Chondrocyte (in vitro differentiated cells): ENCODE measurements at regions not wholly inside any gene's neighbourhood (a gene's known extent, or its start where the extent isn't known, plus 50 kb on each side); places are given as distances from the start of the nearest gene placed in this dataset.

Experiments
- DNase-seq: peaks from one replicate; pipeline ENCODE4 v3.0.0; 2021; ENCODE audit warnings: mixed read lengths, low spot score
- H3K27ac Mint-ChIP-seq: one replicate; pipeline ENCODE4 v1.8.0; 2021; ENCODE audit warnings: mild to moderate bottlenecking, moderate library complexity, mixed read lengths; ENCODE audit not compliant: unreplicated experiment
- H3K27me3 Mint-ChIP-seq: 2 replicates; pipeline ENCODE4 v1.8.0; 2021; ENCODE audit warnings: low read depth, mixed read lengths
- H3K36me3 Mint-ChIP-seq: 2 replicates; pipeline ENCODE4 v1.8.0; 2021; ENCODE audit warnings: low read depth, mixed read lengths
- H3K4me1 Mint-ChIP-seq: 2 replicates; pipeline ENCODE4 v1.8.0; 2021; ENCODE audit warnings: low read depth, mild to moderate bottlenecking, mixed read lengths
- H3K4me3 Mint-ChIP-seq: one replicate; pipeline ENCODE4 v1.8.0; 2021; ENCODE audit warnings: mild to moderate bottlenecking, moderate library complexity, mixed read lengths; ENCODE audit not compliant: unreplicated experiment
- H3K9me3 Mint-ChIP-seq: 2 replicates; pipeline ENCODE4 v1.8.0; 2021; ENCODE audit warnings: low read depth, mixed read lengths
- TF ChIP-seq, protein P1 (sequence below): fragments of 200-600 bp; sonication (generic); IDR thresholded peaks from 2 replicates; pipeline ENCODE4 v1.5.0; 2021; ENCODE audit warnings: antibody characterized with exemption, mild to moderate bottlenecking, moderate library complexity

DNA sequence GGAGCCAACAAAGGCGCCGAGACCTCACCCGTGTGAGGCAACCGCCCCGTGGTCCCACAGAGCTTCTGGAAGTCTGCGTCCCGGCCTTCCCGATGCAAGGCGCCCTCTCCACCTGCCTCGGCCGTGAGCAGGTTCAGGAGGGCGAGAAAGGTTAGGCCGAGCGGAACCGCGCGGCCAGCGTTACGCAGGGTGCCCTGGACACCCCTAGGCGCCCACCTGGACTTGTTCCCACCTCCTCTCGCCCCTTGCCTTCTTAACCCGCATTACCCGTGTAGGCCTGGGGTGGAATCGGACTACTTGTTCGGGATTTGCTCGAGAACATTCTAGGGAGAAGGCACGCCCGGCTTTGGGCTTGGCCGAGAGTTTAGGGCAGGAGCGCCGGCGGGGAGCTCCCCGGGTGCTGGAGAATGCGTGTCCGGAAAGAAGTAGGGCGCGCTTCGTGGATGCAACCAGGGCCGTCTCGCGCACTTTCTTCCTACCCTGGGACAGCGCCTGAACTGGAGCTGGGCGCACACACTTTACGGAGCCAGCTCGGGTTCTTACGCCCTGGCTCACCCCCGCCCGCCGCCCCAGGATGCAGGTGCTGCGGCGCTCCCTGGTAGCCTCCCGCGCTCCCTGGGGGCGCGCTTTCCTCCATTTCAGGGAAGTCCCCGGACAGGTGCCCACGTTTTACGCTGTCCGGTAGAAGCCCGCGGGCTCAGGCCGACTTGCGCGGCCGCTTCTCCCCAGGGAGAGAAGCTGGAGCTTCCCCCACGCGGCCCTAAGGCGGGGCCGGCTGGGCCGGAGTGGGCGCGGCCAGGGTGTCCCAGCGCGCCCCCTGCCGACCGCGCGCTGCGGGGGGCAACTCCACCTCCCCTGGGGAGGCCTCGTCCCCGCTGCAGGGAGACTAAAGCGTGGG lies 74.5 kb downstream of the INSIG1 start:
- Mint-ChIP-seq H3K9me3 (no peaks in the 10 kb centered on the region), H3K36me3 (peaks cover 5% of the 10 kb centered on the region), H3K27ac (no peak overlapping the region), H3K4me3 (no peak overlapping the region), H3K4me1 (peaks cover 21% of the 10 kb centered on the region), H3K27me3 (peaks cover 65% of the 10 kb centered on the region)
- DNase-seq = peak; percentile 76
- TF ChIP-seq, protein P1, sequence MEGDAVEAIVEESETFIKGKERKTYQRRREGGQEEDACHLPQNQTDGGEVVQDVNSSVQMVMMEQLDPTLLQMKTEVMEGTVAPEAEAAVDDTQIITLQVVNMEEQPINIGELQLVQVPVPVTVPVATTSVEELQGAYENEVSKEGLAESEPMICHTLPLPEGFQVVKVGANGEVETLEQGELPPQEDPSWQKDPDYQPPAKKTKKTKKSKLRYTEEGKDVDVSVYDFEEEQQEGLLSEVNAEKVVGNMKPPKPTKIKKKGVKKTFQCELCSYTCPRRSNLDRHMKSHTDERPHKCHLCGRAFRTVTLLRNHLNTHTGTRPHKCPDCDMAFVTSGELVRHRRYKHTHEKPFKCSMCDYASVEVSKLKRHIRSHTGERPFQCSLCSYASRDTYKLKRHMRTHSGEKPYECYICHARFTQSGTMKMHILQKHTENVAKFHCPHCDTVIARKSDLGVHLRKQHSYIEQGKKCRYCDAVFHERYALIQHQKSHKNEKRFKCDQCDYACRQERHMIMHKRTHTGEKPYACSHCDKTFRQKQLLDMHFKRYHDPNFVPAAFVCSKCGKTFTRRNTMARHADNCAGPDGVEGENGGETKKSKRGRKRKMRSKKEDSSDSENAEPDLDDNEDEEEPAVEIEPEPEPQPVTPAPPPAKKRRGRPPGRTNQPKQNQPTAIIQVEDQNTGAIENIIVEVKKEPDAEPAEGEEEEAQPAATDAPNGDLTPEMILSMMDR = peak; percentile 65

DNA sequence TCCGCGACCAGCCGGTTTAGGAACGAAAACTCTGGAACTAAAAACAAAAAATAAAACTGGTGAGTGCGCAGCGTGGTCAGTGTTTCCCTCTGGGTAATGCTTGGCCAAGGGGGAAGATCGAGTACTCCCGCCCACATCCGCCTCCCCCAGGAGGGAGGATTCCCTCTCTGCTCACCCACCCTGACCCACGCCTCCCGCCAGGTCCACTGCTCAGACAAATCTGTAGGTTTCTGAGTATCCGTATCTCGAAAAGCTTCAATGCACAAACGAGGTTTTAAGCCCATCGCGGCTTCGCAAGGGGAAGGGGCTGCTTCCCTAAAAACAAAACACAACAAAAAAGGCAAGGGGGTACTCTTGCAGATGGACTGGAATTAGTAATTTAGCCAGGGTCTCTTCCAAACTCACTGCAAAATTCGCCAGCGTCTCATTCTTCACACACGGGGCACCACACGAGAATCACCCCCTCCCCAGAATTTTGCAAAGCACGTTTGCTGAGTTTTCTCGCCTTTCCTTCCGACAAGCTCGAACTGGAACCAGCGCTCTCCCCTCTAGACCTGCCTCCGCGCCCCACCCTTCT lies 75.2 kb downstream of the INSIG1 start:
- TF ChIP-seq, protein P1 = peak; percentile 6
- peak overlapping the region; percentile 22 for H3K27ac Mint-ChIP-seq
- H3K4me3 Mint-ChIP-seq = peak overlapping the region; percentile 55
- H3K36me3 Mint-ChIP-seq = peaks cover 5% of the 10 kb centered on the region
- H3K27me3 Mint-ChIP-seq = peaks cover 71% of the 10 kb centered on the region
- no peaks in the 10 kb centered on the region for H3K9me3 Mint-ChIP-seq
- peaks cover 25% of the 10 kb centered on the region for H3K4me1 Mint-ChIP-seq
- DNase-seq = peak; percentile 56

DNA sequence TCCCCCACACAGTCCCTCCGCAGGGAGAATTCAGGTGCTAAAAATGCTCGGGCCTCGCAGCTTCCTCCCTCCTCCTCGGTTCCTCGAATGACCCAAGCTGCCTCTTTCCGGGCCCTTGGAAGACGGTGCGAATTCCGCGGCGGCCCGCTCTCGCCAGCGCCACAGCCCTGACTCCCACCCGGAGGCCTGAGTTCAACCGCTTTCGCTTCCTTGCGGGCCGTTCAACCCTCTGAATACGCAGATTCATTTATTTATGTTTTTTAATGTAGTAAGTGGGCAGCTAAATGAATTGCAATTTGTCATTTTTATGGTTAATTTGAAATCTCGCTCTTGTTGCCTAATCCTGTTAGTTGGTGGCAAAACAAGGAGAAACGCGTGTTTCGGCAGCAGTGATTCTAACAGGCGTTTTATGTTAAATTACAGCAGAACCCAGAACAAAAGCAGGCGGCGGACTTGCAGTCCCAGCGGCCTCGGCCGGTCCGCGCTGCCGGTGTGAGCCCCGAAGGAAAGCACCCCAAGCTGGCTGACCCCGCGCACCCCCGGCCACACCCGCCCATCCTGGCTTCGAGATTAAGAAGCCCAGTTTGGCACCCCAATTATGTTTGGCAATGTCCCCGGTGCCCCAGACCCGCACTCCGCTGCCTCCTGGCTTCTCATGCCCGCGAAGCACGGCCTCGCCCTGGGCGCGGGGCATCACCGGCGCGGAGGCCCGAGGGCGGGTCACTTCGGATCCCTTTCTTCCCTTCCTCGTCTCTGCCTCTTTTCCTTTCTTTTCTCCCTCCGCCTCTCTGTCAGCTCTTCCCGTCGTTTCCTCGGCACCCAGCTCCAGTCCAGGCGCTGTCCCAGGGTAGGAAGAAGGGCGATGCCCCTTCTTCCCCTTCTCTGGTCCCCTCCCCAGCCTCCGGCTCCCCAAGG lies 75.9 kb downstream of the INSIG1 start:
- peak overlapping the region; percentile 22 for H3K27ac Mint-ChIP-seq
- peaks cover 75% of the 10 kb centered on the region for H3K27me3 Mint-ChIP-seq
- H3K36me3 Mint-ChIP-seq = peaks cover 5% of the 10 kb centered on the region
- TF ChIP-seq, protein P1 = peak; percentile 4
- H3K4me3 Mint-ChIP-seq = peak overlapping the region; percentile 55
- peaks cover 25% of the 10 kb centered on the region for H3K4me1 Mint-ChIP-seq
- DNase-seq = peak; percentile 72
- H3K9me3 Mint-ChIP-seq = no peaks in the 10 kb centered on the region

GRCh38 chr7:155374276-155375252 lies 76.9 kb downstream of the INSIG1 start:
- H3K9me3 Mint-ChIP-seq = no peaks in the 10 kb centered on the region
- H3K4me1 Mint-ChIP-seq = peaks cover 25% of the 10 kb centered on the region
- DNase-seq = peak; percentile 79
- TF ChIP-seq, protein P1 = no peak
- H3K4me3 Mint-ChIP-seq = peak overlapping the region; percentile 31
- H3K27ac Mint-ChIP-seq = no peak overlapping the region
- H3K36me3 Mint-ChIP-seq = peaks cover 5% of the 10 kb centered on the region
- H3K27me3 Mint-ChIP-seq = peaks cover 77% of the 10 kb centered on the region
